Activated CD4-positive, alpha-beta T cell treated with anti-CD3 and anti-CD28 coated beads, Interleukin-2, amount 10 ng/mL, durations not matched to agents 24 days and 14 days (primary cell): ENCODE measurements at regions not wholly inside any gene's neighbourhood (a gene's known extent, or its start where the extent isn't known, plus 50 kb on each side); places are given as distances from the start of the nearest gene placed in this dataset.
"Not testable (repeated sequence)": the region's sequence is repeated elsewhere in the genome, so short reads cannot be mapped to it uniquely, and the experiment has no call there.

Experiments used
- DNase-seq: peaks from one replicate; pipeline ENCODE4 v3.0.0; 2022
- H3K27ac Mint-ChIP-seq: one replicate; pipeline ENCODE4 v1.8.0; 2022; ENCODE audit warnings: mild to moderate bottlenecking, mixed read lengths
- H3K27me3 Mint-ChIP-seq: one replicate; pipeline ENCODE4 v1.8.0; 2022; ENCODE audit warnings: mixed read lengths
- H3K36me3 Mint-ChIP-seq: one replicate; pipeline ENCODE4 v1.8.0; 2022; ENCODE audit warnings: low read depth, mild to moderate bottlenecking, mixed read lengths
- H3K4me1 Mint-ChIP-seq: one replicate; pipeline ENCODE4 v1.8.0; 2021; ENCODE audit warnings: mixed read lengths
- H3K4me3 Mint-ChIP-seq: one replicate; pipeline ENCODE4 v1.8.0; 2022; ENCODE audit warnings: mild to moderate bottlenecking, moderate library complexity, mixed read lengths
- H3K9me3 Mint-ChIP-seq: one replicate; pipeline ENCODE4 v1.8.0; 2021; ENCODE audit warnings: mixed read lengths
- intact Hi-C: fragments of 100-400 bp; cut with micrococcal nuclease; formaldehyde crosslinking; loops from one replicate; pipeline ENCODE4 v1.15.1; 2023

GRCh38 chr4:174408841-174409552 lies 113.3 kb downstream of the HPGD start:
- H3K27me3 Mint-ChIP-seq = no peaks in the 10 kb centered on the region
- no peaks in the 10 kb centered on the region for H3K4me1 Mint-ChIP-seq
- DNase-seq = no peak
- intact Hi-C loops = no loop called here
- H3K9me3 Mint-ChIP-seq = peaks cover 4% of the 10 kb centered on the region
- H3K4me3 Mint-ChIP-seq = no peak overlapping the region
- H3K27ac Mint-ChIP-seq = no peak overlapping the region
- no peaks in the 10 kb centered on the region for H3K36me3 Mint-ChIP-seq

- no peaks in the 10 kb centered on the region for H3K4me1 Mint-ChIP-seq
- no peak for DNase-seq
- H3K9me3 Mint-ChIP-seq = no peaks in the 10 kb centered on the region
- H3K27ac Mint-ChIP-seq = no peak overlapping the region
- intact Hi-C loops = no loop called here
- peaks cover 5% of the 10 kb centered on the region for H3K27me3 Mint-ChIP-seq
- no peak overlapping the region for H3K4me3 Mint-ChIP-seq
- H3K36me3 Mint-ChIP-seq = no peaks in the 10 kb centered on the region
Observed at GRCh38 chr4:174406383-174406782, 115.9 kb downstream of the HPGD start.

GRCh38 chr4:174405923-174406322 lies 116.4 kb downstream of the HPGD start:
- H3K9me3 Mint-ChIP-seq = no peaks in the 10 kb centered on the region
- H3K36me3 Mint-ChIP-seq = no peaks in the 10 kb centered on the region
- H3K27ac Mint-ChIP-seq = no peak overlapping the region
- H3K27me3 Mint-ChIP-seq = peaks cover 5% of the 10 kb centered on the region
- DNase-seq = no peak
- intact Hi-C loops = no loop called here
- H3K4me1 Mint-ChIP-seq = no peaks in the 10 kb centered on the region
- H3K4me3 Mint-ChIP-seq = no peak overlapping the region

- no peaks in the 10 kb centered on the region for H3K36me3 Mint-ChIP-seq
- no peaks in the 10 kb centered on the region for H3K4me1 Mint-ChIP-seq
- intact Hi-C loops = no loop called here
- no peaks in the 10 kb centered on the region for H3K9me3 Mint-ChIP-seq
- DNase-seq = no peak
- peaks cover 5% of the 10 kb centered on the region for H3K27me3 Mint-ChIP-seq
- H3K4me3 Mint-ChIP-seq = no peak overlapping the region
- H3K27ac Mint-ChIP-seq = no peak overlapping the region
Observed at GRCh38 chr4:174404677-174405076, 117.6 kb downstream of the HPGD start.

GRCh38 chr4:174403177-174403543 lies 119.1 kb downstream of the HPGD start:
- no peaks in the 10 kb centered on the region for H3K9me3 Mint-ChIP-seq
- H3K27ac Mint-ChIP-seq = no peak overlapping the region
- H3K27me3 Mint-ChIP-seq = peaks cover 5% of the 10 kb centered on the region
- intact Hi-C loops = no loop called here
- H3K4me1 Mint-ChIP-seq = no peaks in the 10 kb centered on the region
- no peaks in the 10 kb centered on the region for H3K36me3 Mint-ChIP-seq
- no peak overlapping the region for H3K4me3 Mint-ChIP-seq
- no peak for DNase-seq

GRCh38 chr4:174402470-174403176 lies 118.9 kb downstream of the CEP44 start:
- intact Hi-C loops = no loop called here
- Mint-ChIP-seq H3K9me3 (no peaks in the 10 kb centered on the region), H3K27me3 (peaks cover 5% of the 10 kb centered on the region), H3K4me1 (no peaks in the 10 kb centered on the region), H3K27ac (no peak overlapping the region), H3K36me3 (no peaks in the 10 kb centered on the region), H3K4me3 (no peak overlapping the region)
- no peak for DNase-seq

GRCh38 chr4:174401471-174402130 lies 117.9 kb downstream of the CEP44 start:
- H3K27ac Mint-ChIP-seq = no peak overlapping the region
- H3K9me3 Mint-ChIP-seq = no peaks in the 10 kb centered on the region
- DNase-seq = no peak
- no peaks in the 10 kb centered on the region for H3K36me3 Mint-ChIP-seq
- H3K4me1 Mint-ChIP-seq = no peaks in the 10 kb centered on the region
- intact Hi-C loops = no loop called here
- H3K4me3 Mint-ChIP-seq = no peak overlapping the region
- peaks cover 5% of the 10 kb centered on the region for H3K27me3 Mint-ChIP-seq

GRCh38 chr4:174400603-174401302 lies 117.0 kb downstream of the CEP44 start:
- not testable (repeated sequence) for H3K36me3 Mint-ChIP-seq

GRCh38 chr4:174398728-174399127 lies 115.0 kb downstream of the CEP44 start:
- intact Hi-C loops = no loop called here
- Mint-ChIP-seq H3K9me3 (no peaks in the 10 kb centered on the region), H3K27me3 (peaks cover 5% of the 10 kb centered on the region), H3K4me1 (peaks cover 5% of the 10 kb centered on the region), H3K4me3 (no peak overlapping the region), H3K27ac (no peak overlapping the region), H3K36me3 (no peaks in the 10 kb centered on the region)
- no peak for DNase-seq

More at GRCh38 chr4:174400603-174401302, 117.0 kb downstream of the CEP44 start:
- H3K27me3 Mint-ChIP-seq, H3K4me1 Mint-ChIP-seq, DNase-seq, H3K9me3 Mint-ChIP-seq, H3K27ac Mint-ChIP-seq, H3K4me3 Mint-ChIP-seq, intact Hi-C loops: not testable (repeated sequence)

GRCh38 chr4:174397366-174398155 lies 113.8 kb downstream of the CEP44 start:
- no peaks in the 10 kb centered on the region for H3K36me3 Mint-ChIP-seq

GRCh38 chr4:174396599-174397110 lies 112.9 kb downstream of the CEP44 start:
- Mint-ChIP-seq H3K27ac (no peak overlapping the region), H3K4me3 (no peak overlapping the region), H3K4me1 (peaks cover 5% of the 10 kb centered on the region), H3K9me3 (no peaks in the 10 kb centered on the region), H3K36me3 (no peaks in the 10 kb centered on the region), H3K27me3 (no peaks in the 10 kb centered on the region)
- intact Hi-C loops = no loop called here
- no peak for DNase-seq

More at GRCh38 chr4:174397366-174398155, 113.8 kb downstream of the CEP44 start:
- Mint-ChIP-seq H3K4me1 (peaks cover 5% of the 10 kb centered on the region), H3K9me3 (no peaks in the 10 kb centered on the region), H3K27ac (no peak overlapping the region), H3K4me3 (no peak overlapping the region), H3K27me3 (no peaks in the 10 kb centered on the region)
- intact Hi-C loops = no loop called here
- no peak for DNase-seq

- Mint-ChIP-seq H3K27ac (no peak overlapping the region), H3K36me3 (no peaks in the 10 kb centered on the region), H3K27me3 (no peaks in the 10 kb centered on the region), H3K4me1 (peaks cover 5% of the 10 kb centered on the region), H3K9me3 (no peaks in the 10 kb centered on the region), H3K4me3 (no peak overlapping the region)
- intact Hi-C loops = no loop called here
- no peak for DNase-seq
Observed at GRCh38 chr4:174394915-174395314, 111.2 kb downstream of the CEP44 start.

GRCh38 chr4:174389439-174389838 lies 105.7 kb downstream of the CEP44 start:
- no peaks in the 10 kb centered on the region for H3K36me3 Mint-ChIP-seq
- no peak overlapping the region for H3K4me3 Mint-ChIP-seq
- H3K9me3 Mint-ChIP-seq = no peaks in the 10 kb centered on the region
- DNase-seq = no peak
- intact Hi-C loops = no loop called here
- H3K27me3 Mint-ChIP-seq = peaks cover 2% of the 10 kb centered on the region
- H3K4me1 Mint-ChIP-seq = no peaks in the 10 kb centered on the region
- no peak overlapping the region for H3K27ac Mint-ChIP-seq
